ENCODE measurements at regions not wholly inside any gene's neighbourhood (a gene's known extent, or its start where the extent isn't known, plus 50 kb on each side); places are given as distances from the start of the nearest gene placed in this dataset.
"Not testable (repeated sequence)": the region's sequence is repeated elsewhere in the genome, so short reads cannot be mapped to it uniquely, and the experiment has no call there.

- no peak for DNase-seq
Observed at GRCh38 chr5:17326600-17327037, 109.2 kb downstream of the BASP1 start.

GRCh38 chr5:17327048-17327625 lies 109.7 kb downstream of the BASP1 start:
- no peak for DNase-seq

- DNase-seq: no peak
Observed at GRCh38 chr5:17329571-17329970, 112.1 kb downstream of the BASP1 start.

- no peak for DNase-seq
Observed at GRCh38 chr5:17330386-17330785, 113.0 kb downstream of the BASP1 start.

GRCh38 chr5:17331651-17332050 lies 114.2 kb downstream of the BASP1 start:
- no peak for DNase-seq

- no peak for DNase-seq
Observed at GRCh38 chr5:17333755-17334154, 116.3 kb downstream of the BASP1 start.

GRCh38 chr5:17336054-17336453 lies 118.6 kb downstream of the BASP1 start:
- no peak for DNase-seq

GRCh38 chr5:17336723-17337122 lies 119.3 kb downstream of the BASP1 start:
- not testable (repeated sequence) for DNase-seq

GRCh38 chr5:17339841-17340240 lies 122.4 kb downstream of the BASP1 start:
- DNase-seq: no peak

GRCh38 chr5:17340379-17340778 lies 122.9 kb downstream of the BASP1 start:
- no peak for DNase-seq

- DNase-seq: no peak
Observed at GRCh38 chr5:17340819-17341218, 123.4 kb downstream of the BASP1 start.

- DNase-seq: no peak
Observed at GRCh38 chr5:17343675-17344074, 126.2 kb downstream of the BASP1 start.

GRCh38 chr5:17346811-17347210 lies 129.4 kb downstream of the BASP1 start:
- DNase-seq: no peak

GRCh38 chr5:17352223-17352622 lies 134.8 kb downstream of the BASP1 start:
- no peak for DNase-seq

- DNase-seq: no peak
Observed at GRCh38 chr5:17354265-17354664, 136.8 kb downstream of the BASP1 start.

- DNase-seq: no peak
Observed at GRCh38 chr5:17355586-17356346, 138.3 kb downstream of the BASP1 start.

GRCh38 chr5:17356551-17356950 lies 139.1 kb downstream of the BASP1 start:
- DNase-seq: no peak

- no peak for DNase-seq
Observed at GRCh38 chr5:17357504-17357903, 140.1 kb downstream of the BASP1 start.

- DNase-seq: no peak
Observed at GRCh38 chr5:17358031-17358430, 140.0 kb upstream of the TAF11L2 start.

GRCh38 chr5:17359451-17360011 lies 138.5 kb upstream of the TAF11L2 start:
- no peak for DNase-seq

- no peak for DNase-seq
Observed at GRCh38 chr5:17360879-17361278, 137.2 kb upstream of the TAF11L2 start.

- no peak for DNase-seq
Observed at GRCh38 chr5:17361331-17361730, 136.7 kb upstream of the TAF11L2 start.

GRCh38 chr5:17364987-17365810 lies 132.8 kb upstream of the TAF11L2 start:
- peak; percentile 49 for DNase-seq

- peak; percentile 27 for DNase-seq
Observed at GRCh38 chr5:17365811-17366138, 132.3 kb upstream of the TAF11L2 start.
